Hepatic stellate cell (primary cell): ENCODE measurements at regions not wholly inside any gene's neighbourhood (a gene's known extent, or its start where the extent isn't known, plus 50 kb on each side); places are given as distances from the start of the nearest gene placed in this dataset.
"Not testable (repeated sequence)": the region's sequence is repeated elsewhere in the genome, so short reads cannot be mapped to it uniquely, and the experiment has no call there.

Experiments used
- DNase-seq: peaks from one replicate; pipeline ENCODE4 v3.0.0; 2011; ENCODE audit warnings: low spot score

DNA sequence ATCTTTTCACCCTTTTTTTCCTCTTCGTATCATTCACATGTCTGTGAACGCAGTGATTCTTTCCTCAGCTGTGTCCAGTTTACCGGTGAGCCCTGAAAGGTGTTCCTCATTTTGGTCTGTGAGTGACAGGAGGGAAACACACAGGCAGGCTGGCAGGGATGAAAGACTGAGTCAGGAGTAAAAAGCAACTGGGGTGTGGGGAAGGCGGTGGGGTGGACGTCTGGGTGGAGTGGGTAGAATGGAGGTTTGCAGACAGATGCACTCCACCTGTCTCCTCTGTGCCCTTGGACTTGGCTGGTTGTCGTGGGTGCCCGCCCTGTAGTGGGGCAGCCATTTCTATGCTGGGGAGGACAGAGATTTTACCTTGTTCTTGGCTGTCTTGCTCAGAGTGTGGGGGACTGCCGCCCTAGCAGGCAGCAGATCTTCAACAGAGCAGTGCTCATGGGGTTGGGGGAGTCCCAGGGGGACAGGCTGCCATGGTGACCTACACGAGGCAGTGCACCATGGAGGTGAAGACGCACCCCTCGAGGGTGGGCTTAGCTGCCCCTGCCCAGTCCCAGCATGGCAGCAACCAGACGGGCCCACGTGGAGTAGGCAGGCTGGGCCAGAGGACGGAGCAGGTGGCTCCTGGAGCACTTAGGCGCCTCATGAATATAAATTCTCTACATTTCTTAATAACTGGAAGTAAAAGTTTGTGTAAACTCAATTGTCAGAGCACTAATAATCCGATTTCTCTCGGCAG is 603.7 kb downstream of the TBC1D22A start:
- no peak for DNase-seq

DNA sequence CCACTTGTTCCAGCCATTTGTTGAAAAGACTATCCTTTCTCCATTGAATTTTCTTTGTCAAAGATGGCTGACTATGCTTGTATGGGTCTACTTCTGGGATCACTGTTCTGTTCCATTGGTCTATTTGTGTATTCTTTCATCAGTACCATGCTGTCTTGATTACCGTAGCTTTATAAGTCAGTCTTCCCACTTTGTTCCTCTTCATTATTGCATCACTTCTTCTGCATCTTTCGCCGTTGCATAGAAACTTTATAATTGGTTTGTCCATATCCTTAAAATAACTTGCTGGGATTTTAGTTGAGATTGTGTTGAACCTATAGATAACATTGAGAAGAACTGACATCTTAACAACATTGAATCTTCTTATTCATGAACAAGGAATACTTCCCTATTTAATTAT is 598.8 kb downstream of the TBC1D22A start:
- DNase-seq: no peak

DNA sequence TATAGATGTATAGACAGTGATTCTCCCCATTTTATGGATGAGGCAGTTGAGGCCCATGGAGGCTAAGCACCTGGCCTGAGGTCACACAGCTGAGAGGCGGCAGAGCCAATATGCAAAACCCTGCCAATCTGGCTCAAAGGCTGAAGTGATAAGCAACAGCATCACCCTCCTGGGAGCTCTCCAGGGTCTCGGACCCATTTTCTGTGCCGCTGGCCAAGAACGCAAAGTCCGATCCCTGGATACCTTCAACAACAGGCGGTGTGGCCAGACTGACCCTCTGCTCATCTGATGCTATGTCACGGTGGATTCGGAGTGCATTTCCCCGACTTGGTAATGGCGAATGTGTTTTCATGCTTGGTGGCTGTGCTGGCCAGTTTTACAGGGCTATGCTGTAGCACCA is 595.0 kb downstream of the TBC1D22A start:
- no peak for DNase-seq

DNA sequence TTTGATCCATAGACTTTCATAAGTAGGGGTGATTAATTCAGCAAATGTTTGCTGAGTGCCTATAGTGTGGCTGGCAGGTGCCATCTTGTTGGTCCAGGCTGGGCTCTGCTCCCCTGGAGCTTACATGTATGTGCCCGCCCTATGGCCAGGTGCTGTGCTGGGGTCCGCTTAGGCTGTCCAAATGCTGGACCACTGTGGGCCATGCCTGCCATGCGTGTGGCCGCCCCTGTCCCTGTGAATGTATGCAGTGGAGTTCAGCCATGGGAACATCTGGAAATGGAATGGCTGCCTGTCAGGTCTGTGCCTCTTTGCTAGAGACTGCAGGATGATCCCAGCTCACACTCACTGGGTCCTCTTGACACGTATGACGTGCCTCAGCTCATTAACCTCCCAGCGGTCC is 594.6 kb downstream of the TBC1D22A start:
- DNase-seq: no peak

DNA sequence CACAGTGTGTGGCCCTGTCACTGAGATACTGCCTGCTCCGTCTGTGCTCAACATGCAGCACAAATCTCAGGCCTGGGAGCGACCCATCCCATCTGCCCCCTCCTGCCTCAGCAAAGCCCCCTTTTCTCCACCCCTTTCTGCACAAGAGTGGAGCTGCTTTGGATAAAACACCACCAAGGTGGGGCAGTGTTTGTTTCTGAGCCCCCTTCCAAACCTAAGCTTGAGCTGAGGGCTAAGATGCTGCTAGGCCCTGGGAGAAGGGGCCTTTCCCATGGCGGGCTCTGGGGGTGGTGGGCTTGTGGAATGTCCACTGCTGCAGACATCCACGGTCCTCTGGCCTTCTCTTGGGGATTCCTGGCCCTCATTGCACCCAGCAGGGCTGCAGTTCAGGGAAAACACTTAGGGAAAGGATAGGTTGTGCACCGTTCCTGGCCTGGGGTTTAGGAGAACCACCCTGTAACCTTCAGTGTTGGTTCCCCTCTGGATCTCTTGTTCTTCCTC is 594.1 kb downstream of the TBC1D22A start:
- no peak for DNase-seq

DNA sequence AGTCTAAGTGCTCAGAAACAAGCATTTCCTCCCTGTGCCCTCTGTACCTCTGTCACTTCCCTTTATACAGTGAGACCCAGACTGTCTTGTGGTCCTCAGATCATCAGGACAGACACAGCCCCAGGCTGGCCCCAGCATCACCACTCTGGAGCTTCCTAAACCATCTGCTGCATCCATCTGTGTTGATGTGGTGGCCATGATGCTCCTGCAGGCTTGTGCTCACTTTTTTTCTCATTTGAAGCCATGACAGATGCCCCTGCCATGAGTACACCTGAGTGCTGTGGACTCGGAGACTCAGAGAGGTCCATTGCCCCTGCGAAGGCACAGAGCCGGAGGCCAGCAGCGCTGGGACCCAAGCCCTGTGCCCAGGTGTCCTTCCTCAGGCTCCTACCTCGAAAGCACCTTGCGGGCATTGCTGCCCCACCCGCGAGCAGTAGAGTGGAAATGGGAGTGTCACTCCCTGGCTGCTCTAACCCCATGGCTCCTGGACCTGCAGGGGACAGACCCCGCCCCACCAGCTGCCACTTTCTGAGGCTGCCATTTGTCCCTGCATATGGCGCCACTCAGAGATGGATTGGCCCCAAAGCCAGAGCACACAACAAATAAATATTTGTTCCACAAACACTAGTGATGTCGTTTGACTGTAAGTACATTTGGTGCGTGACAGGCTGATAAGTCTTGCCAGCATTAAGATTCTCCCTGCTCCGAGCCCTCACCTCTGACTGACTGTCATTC is 593.5 kb downstream of the TBC1D22A start:
- DNase-seq: no peak

DNA sequence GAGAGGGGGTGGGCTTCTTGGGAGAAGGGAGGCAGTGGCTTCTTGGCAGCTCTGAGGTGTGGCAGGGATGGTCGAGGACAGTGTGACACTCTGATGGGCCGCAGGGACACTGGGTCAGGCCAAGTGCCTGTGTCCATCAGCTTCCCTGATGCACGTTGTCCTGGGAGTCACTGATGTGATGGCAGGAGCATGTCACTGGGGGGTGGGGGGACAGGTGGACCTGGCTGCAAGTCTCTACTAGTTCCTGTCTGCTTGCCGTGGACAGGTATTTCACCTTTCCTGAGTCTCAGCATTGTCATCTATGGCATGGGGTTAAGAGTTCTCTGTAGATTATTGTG is 592.9 kb downstream of the TBC1D22A start:
- no peak for DNase-seq

DNA sequence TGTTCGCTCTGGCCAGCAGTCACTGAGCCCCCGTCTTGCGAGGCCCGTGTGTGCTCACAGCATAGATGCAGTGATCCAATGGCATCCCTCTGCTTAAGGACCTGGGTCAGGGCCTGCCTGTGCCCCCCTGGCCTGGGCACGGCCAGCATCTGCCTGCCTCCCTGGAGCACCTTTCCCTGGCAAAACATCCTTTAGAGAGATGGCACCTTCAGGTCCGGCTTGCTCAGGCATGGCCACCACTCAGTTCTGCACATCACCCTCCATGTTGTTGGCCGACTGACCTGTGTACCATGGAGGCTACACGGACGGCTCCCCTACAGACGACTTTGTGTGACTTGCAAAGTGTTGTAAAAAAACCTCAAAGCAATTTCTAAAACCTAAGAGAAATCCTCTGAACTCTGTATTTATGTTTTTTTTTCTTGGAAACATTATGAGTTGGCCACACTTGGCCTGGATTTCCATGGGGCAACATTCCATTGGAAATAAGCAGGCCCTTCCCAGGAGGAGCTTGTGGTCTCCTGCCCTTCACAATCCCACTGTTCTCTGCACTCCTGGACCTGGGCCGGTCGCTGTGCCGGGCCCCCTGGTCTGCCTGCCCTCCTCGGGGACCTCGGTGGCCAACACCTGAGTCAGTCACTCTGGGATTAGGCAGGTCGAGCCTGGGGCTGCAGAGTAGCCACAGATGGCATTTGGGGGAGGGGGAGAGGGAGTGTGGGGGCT is 592.4 kb downstream of the TBC1D22A start:
- no peak for DNase-seq

DNA sequence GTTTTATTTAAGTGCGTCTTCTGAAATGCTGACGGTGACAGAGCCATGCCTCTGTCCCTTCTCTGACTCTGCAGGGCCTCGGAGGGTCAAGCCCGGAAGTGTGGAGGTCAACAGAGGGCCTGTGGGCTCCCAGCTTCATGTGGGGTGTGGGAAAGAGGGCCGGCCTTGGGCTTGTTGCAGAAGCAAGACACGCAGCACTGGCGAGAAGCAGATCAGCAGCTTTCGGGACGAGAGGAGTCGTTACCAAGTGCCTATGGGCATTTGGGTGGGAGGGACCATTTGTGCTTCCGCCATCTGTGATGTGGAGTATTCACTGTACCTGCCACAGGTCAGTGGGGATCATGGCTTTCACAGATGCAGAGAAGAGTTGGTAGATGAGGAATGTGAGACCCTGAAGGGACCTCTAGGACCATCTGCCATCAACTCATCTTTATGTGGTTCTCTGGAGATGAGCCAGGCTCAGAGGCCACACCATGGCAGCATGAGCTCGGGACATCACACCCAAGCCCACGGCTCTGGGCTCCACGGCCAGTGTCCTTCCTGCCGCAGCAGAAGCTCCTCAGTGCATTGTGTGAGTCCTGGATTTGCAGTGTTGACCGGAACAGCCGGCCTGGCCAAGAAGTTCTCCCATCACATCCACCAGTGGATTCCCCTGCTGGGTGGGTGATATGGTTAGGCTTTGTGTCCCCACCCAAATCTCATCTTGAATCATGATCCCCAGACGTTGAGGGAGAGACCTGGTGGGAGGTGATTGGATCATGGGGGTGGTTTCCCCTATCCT is 590.7 kb downstream of the TBC1D22A start:
- DNase-seq: no peak

DNA sequence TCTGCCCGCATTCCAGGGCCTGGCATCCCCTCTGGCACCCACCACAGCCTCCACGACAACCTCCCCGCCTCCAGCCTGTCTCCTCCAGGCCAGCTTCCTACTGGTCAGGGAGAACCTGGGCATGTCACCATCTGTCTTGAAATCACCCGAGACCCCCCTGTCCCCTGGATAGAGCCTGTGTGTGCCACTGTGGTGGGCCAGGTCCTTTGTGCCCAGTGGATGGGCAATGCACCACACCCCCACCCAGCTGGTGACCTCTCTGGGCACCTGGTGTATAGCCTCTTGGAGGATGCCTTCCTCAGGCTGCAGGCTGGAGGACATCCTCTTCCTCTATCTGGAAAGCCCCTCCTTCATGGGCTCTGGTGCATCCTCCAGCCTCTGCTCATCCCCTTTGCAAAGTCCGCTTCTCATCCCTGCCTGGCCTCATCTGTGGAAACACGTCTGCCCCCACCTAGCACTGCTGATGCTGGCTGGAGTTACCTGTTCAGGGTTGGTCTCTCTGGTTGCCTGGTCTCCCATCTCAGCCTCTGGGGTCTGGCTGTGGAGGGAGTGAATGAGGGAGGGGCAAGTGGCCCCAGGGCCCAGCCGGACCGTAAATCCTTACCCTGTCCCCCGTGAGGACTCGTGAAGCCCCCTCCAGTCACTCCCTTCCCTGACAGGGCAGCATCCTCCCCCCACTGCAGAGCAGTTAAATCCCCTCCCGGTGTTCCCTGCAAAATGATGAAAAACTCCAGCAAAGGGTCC is 589.6 kb downstream of the TBC1D22A start:
- no peak for DNase-seq

DNA sequence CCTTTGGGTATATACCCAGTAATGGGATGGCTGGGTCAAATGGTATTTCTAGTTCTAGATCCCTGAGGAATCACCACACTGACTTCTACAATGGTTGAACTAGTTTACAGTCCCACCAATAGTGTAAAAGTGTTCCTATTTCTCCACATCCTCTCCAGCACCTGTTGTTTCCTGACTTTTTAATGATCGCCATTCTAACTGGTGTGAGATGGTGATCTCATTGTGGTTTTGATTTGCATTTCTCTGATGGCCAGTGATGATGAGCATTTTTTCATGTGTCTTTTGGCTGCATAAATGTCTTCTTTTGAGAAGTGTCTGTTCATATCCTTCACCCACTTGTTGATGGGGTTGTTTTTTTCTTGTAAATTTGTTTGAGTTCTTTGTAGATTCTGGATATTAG is 583.8 kb downstream of the TBC1D22A start:
- DNase-seq: not testable (repeated sequence)

DNA sequence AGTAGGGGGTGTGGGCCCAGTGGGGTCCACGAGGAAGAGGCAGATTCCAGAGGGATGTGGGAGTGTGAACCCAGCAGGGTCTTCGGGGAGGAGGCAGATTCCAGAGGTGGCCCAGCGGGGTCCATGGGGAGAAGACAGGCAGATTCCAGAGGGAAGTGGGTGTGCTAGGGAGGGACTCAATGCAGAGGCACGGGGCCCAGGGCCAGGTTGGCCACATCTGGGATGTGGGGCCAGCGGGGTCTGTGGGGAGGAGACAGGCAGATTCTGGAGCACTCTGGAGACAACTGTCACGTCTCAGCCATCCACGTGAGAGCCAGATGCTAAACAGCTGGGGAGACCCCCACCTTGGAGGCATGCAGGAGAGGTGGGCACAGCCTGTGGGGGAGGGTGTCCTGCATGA is 582.6 kb downstream of the TBC1D22A start:
- no peak for DNase-seq

DNA sequence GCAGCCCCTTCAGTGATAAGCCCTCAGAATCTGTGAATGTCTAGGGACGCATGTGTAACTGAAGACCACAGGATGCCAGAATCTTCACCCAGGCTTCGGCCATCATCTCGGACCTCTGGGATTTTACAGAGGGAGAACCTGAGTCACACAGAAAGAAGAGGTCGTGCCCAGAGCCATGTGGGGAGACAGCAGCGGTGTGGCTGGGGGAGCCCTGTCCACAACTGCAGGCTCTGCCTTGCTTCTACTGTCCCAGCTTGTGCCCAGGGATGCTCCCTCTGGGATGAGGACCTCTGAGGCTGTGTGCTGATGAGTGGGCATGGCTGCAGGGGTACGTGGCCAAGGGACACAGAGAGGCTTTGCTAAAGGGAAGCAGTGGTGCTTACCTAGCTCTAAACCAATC is 582.0 kb downstream of the TBC1D22A start:
- no peak for DNase-seq

DNA sequence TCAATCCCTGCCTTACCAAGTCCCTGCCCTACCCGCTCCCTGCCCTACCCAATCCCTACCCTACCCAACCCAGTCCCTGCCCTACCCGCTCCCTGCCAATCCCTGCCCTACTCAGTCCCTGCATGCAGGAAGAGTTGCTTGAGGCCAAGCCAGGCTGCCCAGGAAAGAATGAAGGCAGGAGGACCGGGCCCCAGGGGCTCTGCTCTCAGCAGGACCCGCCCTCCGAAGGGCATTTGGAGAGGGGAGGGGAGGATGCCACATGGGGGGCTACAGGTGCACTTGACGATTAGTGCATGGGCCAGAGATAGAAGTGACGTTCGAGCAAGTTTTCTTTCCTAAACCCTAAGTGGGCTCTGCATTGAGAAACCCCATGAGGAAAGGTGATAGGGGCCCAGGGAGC is 581.2 kb downstream of the TBC1D22A start:
- DNase-seq: no peak

DNA sequence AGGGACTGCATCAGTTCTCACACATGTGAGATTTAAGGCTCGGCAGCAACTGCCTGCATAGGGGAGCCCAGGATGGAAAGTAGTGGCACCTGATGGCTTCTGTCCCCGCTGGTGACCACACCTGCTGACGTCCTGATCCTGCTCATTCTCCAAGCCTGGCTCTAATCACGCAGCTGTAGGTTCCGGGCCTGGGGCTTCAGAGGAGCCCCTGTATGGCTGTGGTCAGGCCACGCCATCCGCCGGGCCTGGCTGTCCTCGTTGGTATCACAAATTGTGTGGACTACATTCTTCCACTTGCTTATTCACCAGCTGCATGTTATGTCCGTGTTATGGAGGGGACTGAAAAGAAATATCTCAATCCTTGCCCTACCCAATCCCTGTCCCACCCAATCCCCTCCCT is 580.0 kb downstream of the TBC1D22A start:
- DNase-seq: no peak

DNA sequence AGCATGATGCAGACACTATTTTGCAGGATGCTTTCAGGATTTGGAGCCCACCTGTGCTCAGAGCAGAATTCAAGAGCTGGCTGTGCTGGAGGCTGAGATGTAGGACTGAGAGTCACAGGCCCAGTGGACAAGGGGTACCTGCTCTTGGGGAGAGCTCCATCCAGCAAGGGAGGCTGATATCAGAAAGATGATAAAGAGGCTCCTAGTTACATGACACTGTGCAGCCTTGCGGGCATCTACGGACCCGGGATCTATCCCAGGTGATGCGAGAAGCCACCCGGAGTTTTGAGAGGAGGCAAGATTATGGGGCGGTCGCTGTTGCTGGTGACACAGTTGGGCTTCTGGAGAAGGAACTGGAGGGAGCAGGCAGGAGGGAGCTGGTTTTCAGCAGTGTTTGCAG is 579.0 kb downstream of the TBC1D22A start:
- DNase-seq: no peak

DNA sequence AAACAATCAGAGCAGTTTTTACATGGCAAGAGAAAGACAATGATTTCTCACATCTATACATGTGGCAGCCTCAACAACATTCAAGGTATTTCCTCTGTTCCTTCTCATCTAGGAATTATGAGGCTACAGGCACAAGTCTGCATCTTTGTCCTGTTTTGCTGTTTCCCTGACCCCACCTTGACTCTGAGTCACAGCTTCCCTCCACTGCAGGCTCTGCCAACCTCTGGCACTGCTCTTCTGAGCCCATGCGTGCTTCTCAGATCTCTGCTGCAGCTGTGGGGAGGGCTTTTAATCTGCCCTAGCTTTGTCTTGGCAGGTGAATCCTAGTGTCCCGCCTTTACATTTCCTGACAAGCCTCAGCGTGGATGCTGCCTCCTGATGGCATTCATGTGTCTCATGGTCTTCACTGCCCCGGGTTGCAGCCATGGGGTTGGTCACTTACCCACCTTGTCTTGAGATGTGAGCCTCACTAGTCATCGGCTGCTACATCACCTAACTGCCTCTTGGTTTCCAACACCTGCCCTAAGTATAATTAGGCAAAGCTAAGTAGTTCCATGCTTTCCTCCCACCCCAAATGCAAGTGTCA is 578.5 kb downstream of the TBC1D22A start:
- DNase-seq: no peak

DNA sequence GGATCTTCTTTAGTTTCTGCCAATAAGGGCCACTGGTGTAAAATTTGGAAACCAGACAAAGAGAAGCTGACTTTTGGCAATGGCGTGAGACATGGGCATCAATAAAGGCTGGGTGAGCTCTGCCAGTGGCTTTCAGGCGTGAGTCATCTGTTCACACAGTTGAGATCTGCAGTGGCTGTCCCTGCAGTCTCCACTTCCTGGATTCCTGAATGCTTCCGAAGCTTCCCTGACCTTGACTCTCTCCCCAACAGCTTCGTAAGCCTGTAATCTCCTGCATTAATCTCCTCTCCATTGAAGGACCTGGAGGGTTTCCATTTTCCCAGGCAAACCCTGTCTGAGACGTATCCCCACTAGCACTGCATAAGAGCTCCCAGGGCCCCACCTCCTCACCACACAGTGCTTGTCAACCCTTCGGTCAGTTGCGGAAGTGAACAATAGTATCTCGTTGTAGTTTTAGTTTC is 574.7 kb downstream of the TBC1D22A start:
- DNase-seq: peak; percentile 25

DNA sequence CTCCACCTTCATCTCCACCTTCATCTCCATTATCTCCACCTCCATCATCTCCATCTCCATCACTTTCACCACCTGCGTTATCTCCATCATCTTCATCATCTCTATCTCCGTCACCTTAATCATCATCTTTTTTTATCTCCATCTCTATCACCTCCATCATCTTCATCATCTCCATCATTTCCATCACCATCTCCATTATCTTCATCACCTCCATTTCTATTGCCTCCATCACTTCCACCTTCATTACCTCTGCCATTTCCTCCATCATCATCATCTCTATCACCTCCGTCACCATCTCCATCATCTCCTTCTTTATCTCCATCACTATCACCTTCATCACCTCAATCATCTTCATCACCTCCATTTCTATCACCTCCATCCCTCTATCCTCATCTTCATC is 573.5 kb downstream of the TBC1D22A start:
- no peak for DNase-seq

DNA sequence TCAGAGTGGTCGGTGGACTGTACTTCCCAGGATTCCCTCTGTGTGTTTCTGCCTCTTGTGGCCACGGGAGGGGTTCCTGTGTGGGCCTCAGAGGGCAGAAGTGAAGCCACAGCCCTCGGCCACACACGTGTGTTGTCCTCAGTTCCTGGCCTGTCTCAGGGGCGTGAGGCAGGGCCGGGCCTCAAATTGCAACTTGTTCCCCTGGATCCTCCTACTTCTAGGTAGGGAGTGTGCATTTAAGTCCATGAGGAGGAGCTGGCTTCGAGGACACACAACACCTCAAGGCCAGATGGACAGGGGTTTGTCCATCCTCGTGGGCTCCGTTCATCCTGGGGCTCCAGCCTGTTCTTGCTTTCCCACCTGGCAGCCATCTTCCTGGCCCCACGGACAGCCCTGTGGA is 573.0 kb downstream of the TBC1D22A start:
- DNase-seq: no peak

DNA sequence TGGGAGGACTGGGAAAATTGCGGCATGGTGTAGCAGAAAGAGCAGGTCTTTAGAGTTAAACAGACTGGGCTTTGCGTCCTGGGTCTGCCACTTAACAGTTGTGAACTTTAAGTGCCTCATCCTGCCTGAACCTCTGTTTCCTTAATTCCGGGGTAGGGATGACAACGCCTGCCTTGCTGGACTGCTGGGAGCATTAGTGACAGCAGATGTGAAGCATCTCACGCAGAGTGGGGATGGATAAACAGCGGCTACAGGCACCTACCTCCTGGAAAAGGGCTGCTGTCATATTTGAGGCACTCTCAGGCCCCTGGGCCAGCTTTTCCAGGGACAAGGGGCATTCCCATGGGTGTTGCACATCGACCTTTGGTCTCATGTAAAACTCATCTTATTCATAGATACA is 572.2 kb downstream of the TBC1D22A start:
- DNase-seq: no peak
